ENCODE measurements at regions not wholly inside any gene's neighbourhood (a gene's known extent, or its start where the extent isn't known, plus 50 kb on each side); places are given as distances from the start of the nearest gene placed in this dataset.
"Not testable (repeated sequence)": the region's sequence is repeated elsewhere in the genome, so short reads cannot be mapped to it uniquely, and the experiment has no call there.

DNA sequence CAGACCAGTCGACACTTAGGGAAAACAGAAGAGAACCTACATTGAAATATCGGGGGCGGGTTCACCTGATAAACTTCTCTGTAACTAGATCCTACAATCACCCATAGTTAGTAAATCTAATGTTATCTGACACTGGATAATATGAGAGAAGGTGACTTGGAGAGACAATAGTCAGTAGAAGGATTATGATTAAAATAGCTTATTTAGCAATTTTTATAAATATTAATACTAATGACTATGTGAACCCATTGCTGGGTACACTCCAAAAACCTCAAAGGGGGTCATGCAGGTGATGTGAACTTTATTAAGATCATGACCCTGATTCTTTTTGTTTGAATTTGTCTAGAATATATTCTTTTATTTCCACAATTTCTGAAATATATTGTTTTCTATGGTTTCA is 164.1 kb upstream of the CCNH start:
- Histone ChIP-seq H3K9me3 (ENCODE audit: insufficient read depth, low read depth, low read length) (no peaks in the 10 kb centered on the region), H3K4me2 (ENCODE audit: low read length) (no peak overlapping the region), H3K79me2 (ENCODE audit: insufficient read depth, low read length) (no peaks in the 10 kb centered on the region), H2AFZ (ENCODE audit: low read depth, low read length) (no peak overlapping the region), H3K4me3 (ENCODE audit: insufficient read depth, low read depth, low read length) (no peak overlapping the region), H3K9ac (ENCODE audit: low read length) (no peak overlapping the region), H3K4me1 (ENCODE audit: insufficient read depth, low read length) (no peaks in the 10 kb centered on the region), H3K27me3 (ENCODE audit: insufficient read depth, low read length) (no peaks in the 10 kb centered on the region), H3K27ac (ENCODE audit: low read depth, low read length) (no peak overlapping the region), H3K36me3 (ENCODE audit: insufficient read depth, low read length) (no peaks in the 10 kb centered on the region), H4K20me1 (ENCODE audit: insufficient read depth, low read length) (no peaks in the 10 kb centered on the region)
- DNase-seq (ENCODE audit: low read depth) (no peak), FAIRE-seq (no peak)
- Mint-ChIP-seq H3K4me3 (ENCODE audit: unreplicated experiment) (no peak overlapping the region), H3K36me3 (ENCODE audit: low read depth, unreplicated experiment) (no peaks in the 10 kb centered on the region), H3K27ac (ENCODE audit: unreplicated experiment) (no peak overlapping the region), H3K9me3 (ENCODE audit: unreplicated experiment) (no peaks in the 10 kb centered on the region), H3K4me1 (ENCODE audit: low read depth, unreplicated experiment) (no peaks in the 10 kb centered on the region), H3K27me3 (ENCODE audit: low read depth, unreplicated experiment) (no peaks in the 10 kb centered on the region)
- no peak for TF ChIP-seq CTCF (IDR thresholded peaks at IDR 0.05; ENCODE audit: insufficient read depth, low read depth, low read length)
- no peak for TF ChIP-seq EZH2 (IDR thresholded peaks at IDR 0.05; ENCODE audit: insufficient read depth, low read length)

GRCh38 chr5:87576306-87576705 is 163.6 kb upstream of the CCNH start:
- H3K36me3 Mint-ChIP-seq (ENCODE audit: low read depth, unreplicated experiment); H4K20me1 ChIP-seq (ENCODE audit: insufficient read depth, low read length); FAIRE-seq; H3K27ac Mint-ChIP-seq (ENCODE audit: unreplicated experiment); H3K4me1 Mint-ChIP-seq (ENCODE audit: low read depth, unreplicated experiment); H3K4me1 ChIP-seq (ENCODE audit: insufficient read depth, low read length); H3K36me3 ChIP-seq (ENCODE audit: insufficient read depth, low read length); H3K27ac ChIP-seq (ENCODE audit: low read depth, low read length); H3K9me3 Mint-ChIP-seq (ENCODE audit: unreplicated experiment); H3K4me3 ChIP-seq (ENCODE audit: insufficient read depth, low read depth, low read length); DNase-seq (ENCODE audit: low read depth); H3K9me3 ChIP-seq (ENCODE audit: insufficient read depth, low read depth, low read length); H3K4me3 Mint-ChIP-seq (ENCODE audit: unreplicated experiment); H3K27me3 ChIP-seq (ENCODE audit: insufficient read depth, low read length); H3K27me3 Mint-ChIP-seq (ENCODE audit: low read depth, unreplicated experiment); H2AFZ ChIP-seq (ENCODE audit: low read depth, low read length); H3K79me2 ChIP-seq (ENCODE audit: insufficient read depth, low read length); H3K9ac ChIP-seq (ENCODE audit: low read length); H3K4me2 ChIP-seq (ENCODE audit: low read length): not testable (repeated sequence)

GRCh38 chr5:87574106-87574505 is 161.4 kb upstream of the CCNH start:
- Mint-ChIP-seq H3K4me1 (ENCODE audit: low read depth, unreplicated experiment) (no peaks in the 10 kb centered on the region), H3K9me3 (ENCODE audit: unreplicated experiment) (no peaks in the 10 kb centered on the region), H3K27me3 (ENCODE audit: low read depth, unreplicated experiment) (no peaks in the 10 kb centered on the region), H3K36me3 (ENCODE audit: low read depth, unreplicated experiment) (no peaks in the 10 kb centered on the region), H3K4me3 (ENCODE audit: unreplicated experiment) (no peak overlapping the region), H3K27ac (ENCODE audit: unreplicated experiment) (no peak overlapping the region)
- H2AFZ ChIP-seq (ENCODE audit: low read depth, low read length): no peak overlapping the region
- no peaks in the 10 kb centered on the region for H3K36me3 ChIP-seq (ENCODE audit: insufficient read depth, low read length)
- no peaks in the 10 kb centered on the region for H3K27me3 ChIP-seq (ENCODE audit: insufficient read depth, low read length)
- TF ChIP-seq CTCF (IDR thresholded peaks at IDR 0.05; ENCODE audit: insufficient read depth, low read depth, low read length): no peak
- TF ChIP-seq EZH2 (IDR thresholded peaks at IDR 0.05; ENCODE audit: insufficient read depth, low read length): no peak
- H3K79me2 ChIP-seq (ENCODE audit: insufficient read depth, low read length): no peaks in the 10 kb centered on the region
- H3K27ac ChIP-seq (ENCODE audit: low read depth, low read length): no peak overlapping the region
- H3K9me3 ChIP-seq (ENCODE audit: insufficient read depth, low read depth, low read length): no peaks in the 10 kb centered on the region
- FAIRE-seq: no peak
- H3K4me2 ChIP-seq (ENCODE audit: low read length): no peak overlapping the region
- no peak overlapping the region for H3K4me3 ChIP-seq (ENCODE audit: insufficient read depth, low read depth, low read length)
- no peak for DNase-seq (ENCODE audit: low read depth)
- H3K4me1 ChIP-seq (ENCODE audit: insufficient read depth, low read length): no peaks in the 10 kb centered on the region
- no peak overlapping the region for H3K9ac ChIP-seq (ENCODE audit: low read length)
- no peaks in the 10 kb centered on the region for H4K20me1 ChIP-seq (ENCODE audit: insufficient read depth, low read length)
